H1 (cell line): ENCODE measurements at regions not wholly inside any gene's neighbourhood (a gene's known extent, or its start where the extent isn't known, plus 50 kb on each side); places are given as distances from the start of the nearest gene placed in this dataset.

ENCODE experiments used
- POLR2A ChIP-seq, 2 experiments: IDR thresholded peaks; 1 replicate in 1 of 2; 2 replicates in 1 of 2; pipeline ENCODE4 v1.6.1; 2011; ENCODE audit warnings: low read depth in 2 of 2, low read length in 2 of 2, mild to moderate bottlenecking in 2 of 2; ENCODE audit errors: control extremely low read depth in 1 of 2
- TF ChIP-seq, protein P1 (sequence below), 3 experiments: IDR thresholded peaks; 1 replicate in 2 of 3; 2 replicates in 1 of 3; pipeline versions ENCODE4 v1.5.1 to v1.6.1; 2011; ENCODE audit warnings: low read length in 3 of 3, mild to moderate bottlenecking in 3 of 3, inconsistent platforms in 2 of 3, low read depth in 1 of 3, moderate library complexity in 1 of 3; ENCODE audit not compliant: insufficient read depth in 1 of 3; ENCODE audit errors: control extremely low read depth in 1 of 3

DNA sequence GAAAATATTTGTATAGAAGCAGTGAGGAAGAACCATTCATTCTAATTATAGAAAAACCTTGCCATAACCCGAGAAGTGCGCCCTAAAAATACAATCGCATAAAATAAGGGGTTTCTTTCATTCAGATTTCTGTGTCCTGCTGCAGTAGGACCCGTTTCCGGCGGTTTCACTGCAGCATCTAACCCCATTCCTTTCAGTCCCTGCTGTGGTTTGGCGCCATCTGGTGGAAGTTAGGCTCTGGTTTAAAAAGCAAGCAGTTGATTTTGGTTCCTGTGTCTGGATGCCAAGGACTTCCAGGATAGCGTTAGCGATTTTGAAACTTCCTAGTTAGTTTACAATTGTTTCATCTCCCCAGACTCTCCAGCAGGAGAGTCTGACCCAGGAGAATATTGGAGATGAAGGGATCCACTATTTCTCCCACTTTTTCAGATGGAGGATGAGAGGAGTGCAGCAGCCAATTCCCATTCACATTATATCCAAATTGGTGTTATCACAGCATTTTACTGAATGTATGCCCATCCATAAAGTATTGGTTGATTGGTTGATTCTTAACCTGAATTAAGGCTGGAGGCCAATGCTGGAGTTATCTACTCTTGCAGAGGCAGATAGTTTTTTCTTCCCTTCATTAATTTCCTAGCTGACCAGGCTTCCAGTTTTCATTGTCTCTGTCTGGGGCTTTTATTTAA lies 128.8 kb upstream of the CACNA2D1 start:
- TF ChIP-seq, protein P1, sequence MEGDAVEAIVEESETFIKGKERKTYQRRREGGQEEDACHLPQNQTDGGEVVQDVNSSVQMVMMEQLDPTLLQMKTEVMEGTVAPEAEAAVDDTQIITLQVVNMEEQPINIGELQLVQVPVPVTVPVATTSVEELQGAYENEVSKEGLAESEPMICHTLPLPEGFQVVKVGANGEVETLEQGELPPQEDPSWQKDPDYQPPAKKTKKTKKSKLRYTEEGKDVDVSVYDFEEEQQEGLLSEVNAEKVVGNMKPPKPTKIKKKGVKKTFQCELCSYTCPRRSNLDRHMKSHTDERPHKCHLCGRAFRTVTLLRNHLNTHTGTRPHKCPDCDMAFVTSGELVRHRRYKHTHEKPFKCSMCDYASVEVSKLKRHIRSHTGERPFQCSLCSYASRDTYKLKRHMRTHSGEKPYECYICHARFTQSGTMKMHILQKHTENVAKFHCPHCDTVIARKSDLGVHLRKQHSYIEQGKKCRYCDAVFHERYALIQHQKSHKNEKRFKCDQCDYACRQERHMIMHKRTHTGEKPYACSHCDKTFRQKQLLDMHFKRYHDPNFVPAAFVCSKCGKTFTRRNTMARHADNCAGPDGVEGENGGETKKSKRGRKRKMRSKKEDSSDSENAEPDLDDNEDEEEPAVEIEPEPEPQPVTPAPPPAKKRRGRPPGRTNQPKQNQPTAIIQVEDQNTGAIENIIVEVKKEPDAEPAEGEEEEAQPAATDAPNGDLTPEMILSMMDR (IDR thresholded peaks at IDR 0.05; ENCODE audit: control extremely low read depth in 1 of 3, insufficient read depth in 1 of 3, low read depth in 1 of 3, low read length in 3 of 3), result peak; percentile 63 to 94 (median 88)
- no peak for TF ChIP-seq POLR2A (IDR thresholded peaks at IDR 0.05; ENCODE audit: control extremely low read depth in 1 of 2, low read depth in 2 of 2, low read length in 2 of 2)
